ENCODE measurements at regions not wholly inside any gene's neighbourhood (a gene's known extent, or its start where the extent isn't known, plus 50 kb on each side); places are given as distances from the start of the nearest gene placed in this dataset.

DNA sequence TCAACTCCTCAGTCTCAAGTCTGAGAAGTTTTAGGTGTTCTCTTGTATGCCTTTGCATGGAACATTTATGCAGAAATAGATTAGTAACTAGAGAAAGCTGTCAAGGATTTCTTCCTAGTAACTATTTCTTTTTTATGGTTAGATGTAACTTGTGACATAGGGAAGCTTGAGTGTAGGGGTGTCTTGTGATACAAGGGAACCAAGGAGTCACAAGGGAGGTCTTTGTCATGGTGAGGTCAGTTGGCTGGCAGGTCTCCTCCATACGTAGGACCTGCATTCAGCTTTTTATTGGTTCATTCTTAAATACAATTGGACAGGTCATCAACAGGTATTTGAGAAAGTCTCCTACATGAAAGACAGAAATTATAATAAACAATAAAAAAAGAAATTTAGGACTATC is 394.0 kb upstream of the CCDC196 start:
- H3K4me3 ChIP-seq (replicated peaks; ENCODE audit: low read depth, low read length) = no peak overlapping the region
- DNase-seq (ENCODE audit: low read depth) = no peak
- TF ChIP-seq, protein P1, sequence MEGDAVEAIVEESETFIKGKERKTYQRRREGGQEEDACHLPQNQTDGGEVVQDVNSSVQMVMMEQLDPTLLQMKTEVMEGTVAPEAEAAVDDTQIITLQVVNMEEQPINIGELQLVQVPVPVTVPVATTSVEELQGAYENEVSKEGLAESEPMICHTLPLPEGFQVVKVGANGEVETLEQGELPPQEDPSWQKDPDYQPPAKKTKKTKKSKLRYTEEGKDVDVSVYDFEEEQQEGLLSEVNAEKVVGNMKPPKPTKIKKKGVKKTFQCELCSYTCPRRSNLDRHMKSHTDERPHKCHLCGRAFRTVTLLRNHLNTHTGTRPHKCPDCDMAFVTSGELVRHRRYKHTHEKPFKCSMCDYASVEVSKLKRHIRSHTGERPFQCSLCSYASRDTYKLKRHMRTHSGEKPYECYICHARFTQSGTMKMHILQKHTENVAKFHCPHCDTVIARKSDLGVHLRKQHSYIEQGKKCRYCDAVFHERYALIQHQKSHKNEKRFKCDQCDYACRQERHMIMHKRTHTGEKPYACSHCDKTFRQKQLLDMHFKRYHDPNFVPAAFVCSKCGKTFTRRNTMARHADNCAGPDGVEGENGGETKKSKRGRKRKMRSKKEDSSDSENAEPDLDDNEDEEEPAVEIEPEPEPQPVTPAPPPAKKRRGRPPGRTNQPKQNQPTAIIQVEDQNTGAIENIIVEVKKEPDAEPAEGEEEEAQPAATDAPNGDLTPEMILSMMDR (IDR thresholded peaks at IDR 0.05; ENCODE audit: low read length, missing control alignments) = no peak

GRCh38 chr14:66092748-66093147 is 393.4 kb upstream of the CCDC196 start:
- no peak for DNase-seq (ENCODE audit: low read depth)

GRCh38 chr14:66094001-66094727 is 392.0 kb upstream of the CCDC196 start:
- no peak for DNase-seq (ENCODE audit: low read depth)
- H3K4me3 ChIP-seq (replicated peaks; ENCODE audit: low read depth, low read length) = no peak overlapping the region
- TF ChIP-seq, protein P1 (IDR thresholded peaks at IDR 0.05; ENCODE audit: low read length, missing control alignments) = no peak

More at GRCh38 chr14:66092748-66093147, 393.4 kb upstream of the CCDC196 start:
- TF ChIP-seq, protein P1 (IDR thresholded peaks at IDR 0.05; ENCODE audit: low read length, missing control alignments) = no peak
- no peak overlapping the region for H3K4me3 ChIP-seq (replicated peaks; ENCODE audit: low read depth, low read length)

- no peak overlapping the region for H3K4me3 ChIP-seq (replicated peaks; ENCODE audit: low read depth, low read length)
- TF ChIP-seq, protein P1 (IDR thresholded peaks at IDR 0.05; ENCODE audit: low read length, missing control alignments) = no peak
- DNase-seq (ENCODE audit: low read depth) = no peak
These were observed 386.7 kb upstream of the CCDC196 start for GRCh38 chr14:66099451-66099850.

- no peak overlapping the region for H3K4me3 ChIP-seq (replicated peaks; ENCODE audit: low read depth, low read length)
- no peak for DNase-seq (ENCODE audit: low read depth)
- TF ChIP-seq, protein P1 (IDR thresholded peaks at IDR 0.05; ENCODE audit: low read length, missing control alignments) = no peak
These were observed 386.2 kb upstream of the CCDC196 start for GRCh38 chr14:66099931-66100330.

- H3K4me3 ChIP-seq (replicated peaks; ENCODE audit: low read depth, low read length) = no peak overlapping the region
- no peak for DNase-seq (ENCODE audit: low read depth)
- TF ChIP-seq, protein P1 (IDR thresholded peaks at IDR 0.05; ENCODE audit: low read length, missing control alignments) = no peak
These were observed 384.5 kb upstream of the CCDC196 start for GRCh38 chr14:66101662-66102061.

GRCh38 chr14:66104486-66104885 is 381.7 kb upstream of the CCDC196 start:
- H3K4me3 ChIP-seq (replicated peaks; ENCODE audit: low read depth, low read length) = no peak overlapping the region
- no peak for DNase-seq (ENCODE audit: low read depth)
- TF ChIP-seq, protein P1 (IDR thresholded peaks at IDR 0.05; ENCODE audit: low read length, missing control alignments) = no peak
